GM23248 (cell line): ENCODE measurements at regions not wholly inside any gene's neighbourhood (a gene's known extent, or its start where the extent isn't known, plus 50 kb on each side); places are given as distances from the start of the nearest gene placed in this dataset.
"Not testable (repeated sequence)": the region's sequence is repeated elsewhere in the genome, so short reads cannot be mapped to it uniquely, and the experiment has no call there.

Experiments used
- DNase-seq: peaks from one replicate; pipeline ENCODE4 v3.0.0-alpha.2; 2015
- H2AFZ ChIP-seq: fragments of 200-600 bp; sonication (generic); 2 replicates; pipeline ENCODE4 v1.6.1; 2016; ENCODE audit warnings: antibody characterized with exemption
- H3F3A ChIP-seq: fragments of 200-600 bp; sonication (generic); 2 replicates; pipeline ENCODE4 v1.6.1; 2016; ENCODE audit warnings: mild to moderate bottlenecking, antibody characterized with exemption, mixed run types; ENCODE audit not compliant: insufficient read depth
- H3K27ac ChIP-seq: fragments of 200-600 bp; sonication (generic); 2 replicates; pipeline ENCODE4 v1.5.1; 2016; ENCODE audit warnings: mild to moderate bottlenecking
- H3K27me3 ChIP-seq: fragments of 200-600 bp; sonication (generic); replicated peaks from 2 replicates; pipeline ENCODE4 v1.6.1; 2016; ENCODE audit warnings: mild to moderate bottlenecking; ENCODE audit not compliant: insufficient read depth
- H3K36me3 ChIP-seq: fragments of 200-600 bp; sonication (generic); 2 replicates; pipeline ENCODE4 v1.6.1; 2016; ENCODE audit warnings: low read depth, mild to moderate bottlenecking
- H3K4me1 ChIP-seq: fragments of 200-600 bp; sonication (generic); 2 replicates; pipeline ENCODE4 v1.6.1; 2016; ENCODE audit warnings: mild to moderate bottlenecking; ENCODE audit not compliant: insufficient read depth
- H3K4me2 ChIP-seq: fragments of 200-600 bp; sonication (generic); one replicate; pipeline ENCODE4 v1.6.1; 2016; ENCODE audit warnings: mild to moderate bottlenecking; ENCODE audit not compliant: unreplicated experiment
- H3K4me3 ChIP-seq: fragments of 200-600 bp; sonication (generic); 2 replicates; pipeline ENCODE4 v1.5.1; 2016; ENCODE audit warnings: mild to moderate bottlenecking
- H3K79me2 ChIP-seq: fragments of 200-600 bp; sonication (generic); 2 replicates; pipeline ENCODE4 v1.6.1; 2016; ENCODE audit warnings: mild to moderate bottlenecking; ENCODE audit not compliant: insufficient read depth
- H3K9ac ChIP-seq: fragments of 200-600 bp; sonication (generic); 2 replicates; pipeline ENCODE4 v1.6.1; 2016; ENCODE audit warnings: mild to moderate bottlenecking
- H3K9me2 ChIP-seq: fragments of 200-600 bp; sonication (generic); 2 replicates; pipeline ENCODE4 v1.6.1; 2016; ENCODE audit warnings: mixed run types, mild to moderate bottlenecking, moderate library complexity; ENCODE audit not compliant: insufficient read depth
- H3K9me3 ChIP-seq: fragments of 200-600 bp; sonication (generic); one replicate; pipeline ENCODE4 v1.6.1; 2017; ENCODE audit warnings: low read depth
- H4K20me1 ChIP-seq: fragments of 200-600 bp; sonication (generic); 2 replicates; pipeline ENCODE4 v1.6.0; 2016; ENCODE audit not compliant: insufficient read depth
- EZH2 ChIP-seq: fragments of 200-600 bp; sonication (generic); IDR thresholded peaks from 2 replicates; pipeline ENCODE4 v1.6.1; 2018; ENCODE audit warnings: antibody characterized with exemption, mild to moderate bottlenecking; ENCODE audit not compliant: insufficient read depth, poor library complexity, severe bottlenecking
- EZH2phosphoT487 ChIP-seq: fragments of 200-600 bp; sonication (generic); IDR thresholded peaks from 2 replicates; pipeline ENCODE4 v1.6.1; 2018; ENCODE audit warnings: antibody characterized with exemption, moderate library complexity, mild to moderate bottlenecking, low read depth; ENCODE audit not compliant: insufficient read depth
- WGBS, 2 experiments: methylation state at CpG; one replicate each; pipeline ENCODE4 v1.1.6; 2015 to 2017; ENCODE audit warnings: low lambda C conversion rate in 2 of 2, low coverage in 1 of 2; ENCODE audit errors: missing lambda C conversion rate in 2 of 2; 5-methylcytosine and 5-hydroxymethylcytosine counted together
- in situ Hi-C: fragments of 300-500 bp; cut with MboI; formaldehyde crosslinking; loops from 2 replicates; pipeline ENCODE4 v1.15.0; 2020

DNA sequence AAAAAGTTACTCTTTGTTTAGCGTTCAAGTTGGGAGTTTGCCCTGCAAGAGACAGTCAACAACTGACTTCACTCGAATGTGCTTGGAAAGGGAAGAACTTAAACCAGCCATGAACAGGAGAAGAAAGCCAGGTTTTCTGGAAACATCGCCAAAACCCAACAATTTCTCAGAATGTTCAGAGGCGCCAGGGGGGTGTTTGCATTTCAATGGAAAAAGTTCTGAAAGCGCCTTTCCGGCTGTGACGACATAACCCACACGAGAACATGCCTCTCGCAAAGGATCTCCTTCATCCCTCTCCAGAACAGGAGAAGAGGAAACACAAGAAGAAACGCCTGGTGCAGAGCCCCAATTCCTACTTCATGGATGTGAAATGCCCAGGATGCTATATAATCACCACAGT is 78.1 kb upstream of the ADGRA3 start:
- Histone ChIP-seq H3K4me3 (no peak overlapping the region), H3K9me2 (no peaks in the 10 kb centered on the region), H3K79me2 (no peaks in the 10 kb centered on the region), H3K4me1 (no peaks in the 10 kb centered on the region), H3K9me3 (no peaks in the 10 kb centered on the region), H3K9ac (no peak overlapping the region), H3K36me3 (no peaks in the 10 kb centered on the region), H2AFZ (no peak overlapping the region), H3K4me2 (no peak overlapping the region), H3K27me3 (peaks cover 17% of the 10 kb centered on the region), H3F3A (no peaks in the 10 kb centered on the region), H4K20me1 (no peaks in the 10 kb centered on the region), H3K27ac (no peak overlapping the region)
- TF ChIP-seq EZH2phosphoT487 (no peak), EZH2 (no peak)
- WGBS, 2 experiments: 3 to 10% methylated on average over 10 of the region's 10 CpGs
- no peak for DNase-seq
- in situ Hi-C loops: no loop called here

DNA sequence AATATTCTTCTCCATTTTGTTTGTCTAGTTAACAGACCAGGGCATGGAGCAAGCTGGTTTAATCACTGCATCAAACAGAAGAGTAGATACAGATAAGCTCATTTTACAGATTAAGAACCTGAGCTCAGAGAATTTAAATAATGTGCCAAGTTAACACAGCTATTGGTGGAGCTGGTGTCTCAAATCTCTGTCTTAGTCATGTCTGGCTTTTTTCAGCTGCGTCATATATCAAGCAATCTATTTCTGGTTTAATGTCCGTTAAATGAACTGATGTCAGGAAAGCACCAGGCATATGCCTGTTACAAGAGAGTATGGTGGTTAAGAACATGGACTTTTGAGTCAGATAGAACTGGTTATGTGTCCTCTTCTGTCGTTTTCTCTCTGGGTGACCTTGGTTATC is 79.8 kb upstream of the ADGRA3 start:
- 34 to 48% methylated on average over 3 of the region's 3 CpGs for WGBS, 2 experiments
- in situ Hi-C loops: no loop called here
- no peak for DNase-seq

GRCh38 chr4:22596409-22596808 is 80.5 kb upstream of the ADGRA3 start:
- Histone ChIP-seq H3K4me3 (no peak overlapping the region), H3K27me3 (peaks cover 12% of the 10 kb centered on the region), H4K20me1 (no peaks in the 10 kb centered on the region), H3K4me1 (no peaks in the 10 kb centered on the region), H3K9ac (no peak overlapping the region), H3K36me3 (no peaks in the 10 kb centered on the region), H3K9me3 (no peaks in the 10 kb centered on the region), H3K79me2 (no peaks in the 10 kb centered on the region), H2AFZ (no peak overlapping the region), H3F3A (no peaks in the 10 kb centered on the region), H3K27ac (no peak overlapping the region), H3K4me2 (no peak overlapping the region), H3K9me2 (no peaks in the 10 kb centered on the region)
- no peak for DNase-seq
- in situ Hi-C loops: no loop called here
- WGBS, 2 experiments: 0 to 1% methylated on average over 2 of the region's 2 CpGs
- no peak for TF ChIP-seq EZH2
- TF ChIP-seq EZH2phosphoT487: no peak

More for the DNA sequence above, 79.8 kb upstream of the ADGRA3 start:
- Histone ChIP-seq H3K9me3 (no peaks in the 10 kb centered on the region), H3K4me3 (no peak overlapping the region), H3K27ac (no peak overlapping the region), H3K9me2 (no peaks in the 10 kb centered on the region), H4K20me1 (no peaks in the 10 kb centered on the region), H3K27me3 (peaks cover 14% of the 10 kb centered on the region), H3K4me2 (no peak overlapping the region), H3F3A (no peaks in the 10 kb centered on the region), H3K79me2 (no peaks in the 10 kb centered on the region), H3K4me1 (no peaks in the 10 kb centered on the region), H3K36me3 (no peaks in the 10 kb centered on the region), H3K9ac (no peak overlapping the region), H2AFZ (no peak overlapping the region)
- TF ChIP-seq EZH2 (no peak), EZH2phosphoT487 (no peak)

- H3K27ac ChIP-seq: no peak overlapping the region
- DNase-seq: no peak
- H4K20me1 ChIP-seq: no peaks in the 10 kb centered on the region
- TF ChIP-seq EZH2: no peak
- no peak for TF ChIP-seq EZH2phosphoT487
- no peak overlapping the region for H3K4me2 ChIP-seq
- 52 to 67% methylated on average over 5 of the region's 5 CpGs for WGBS, 2 experiments
- H3K9ac ChIP-seq: no peak overlapping the region
- no peak overlapping the region for H3K4me3 ChIP-seq
- no peaks in the 10 kb centered on the region for H3K9me2 ChIP-seq
- H2AFZ ChIP-seq: no peak overlapping the region
- peaks cover 12% of the 10 kb centered on the region for H3K27me3 ChIP-seq
- H3F3A ChIP-seq: no peaks in the 10 kb centered on the region
- H3K79me2 ChIP-seq: no peaks in the 10 kb centered on the region
- H3K36me3 ChIP-seq: no peaks in the 10 kb centered on the region
- H3K9me3 ChIP-seq: no peaks in the 10 kb centered on the region
- H3K4me1 ChIP-seq: no peaks in the 10 kb centered on the region
- in situ Hi-C loops: no loop called here
Observed at GRCh38 chr4:22597471-22597870, 81.6 kb upstream of the ADGRA3 start.

- H4K20me1 ChIP-seq, H3K36me3 ChIP-seq, H3K4me2 ChIP-seq, DNase-seq, in situ Hi-C loops, H3K79me2 ChIP-seq, H3K4me1 ChIP-seq, H2AFZ ChIP-seq, H3K4me3 ChIP-seq, H3K9me3 ChIP-seq, H3K9me2 ChIP-seq, H3K27ac ChIP-seq, H3F3A ChIP-seq, H3K9ac ChIP-seq: not testable (repeated sequence)
- H3K27me3 ChIP-seq: peaks cover 10% of the 10 kb centered on the region; the same call in 1 of the 2 replicates
- 60 to 61% methylated on average over 8 of the region's 8 CpGs for WGBS, 2 experiments
Observed at GRCh38 chr4:22598113-22599047, 82.5 kb upstream of the ADGRA3 start.

- H3K9me2 ChIP-seq, H3K79me2 ChIP-seq, H3K27me3 ChIP-seq, H3K4me3 ChIP-seq, H2AFZ ChIP-seq, H3K4me1 ChIP-seq, H3K4me2 ChIP-seq, DNase-seq, H3K9me3 ChIP-seq, H3K9ac ChIP-seq, H4K20me1 ChIP-seq, H3F3A ChIP-seq, H3K36me3 ChIP-seq, in situ Hi-C loops, H3K27ac ChIP-seq: not testable (repeated sequence)
- WGBS, 2 experiments: 75 to 80% methylated on average over 22 of the region's 22 CpGs
Observed at GRCh38 chr4:22599228-22599928, 83.5 kb upstream of the ADGRA3 start.
